NCI-H748 treated with DMSO at 0.1 percent for 48 hours (cell line): ENCODE measurements at regions not wholly inside any gene's neighbourhood (a gene's known extent, or its start where the extent isn't known, plus 50 kb on each side); places are given as distances from the start of the nearest gene placed in this dataset.
A peak's percentile ranks its signal among the peaks of the same experiment; 100 is the strongest.
"Not testable (repeated sequence)": the region's sequence is repeated elsewhere in the genome, so short reads cannot be mapped to it uniquely, and the experiment has no call there.

Experiments used
- DNase-seq: peaks from one replicate; lab custom pipeline; 2025; lab: John Stamatoyannopoulos, UW

- no peak for DNase-seq
Observed at GRCh38 chr18:39209173-39209572, 1643.6 kb upstream of the CELF4 start.

- no peak for DNase-seq
Observed at GRCh38 chr18:39208729-39209128, 1643.1 kb upstream of the CELF4 start.

- DNase-seq = no peak
Observed at GRCh38 chr18:39208190-39208589, 1642.6 kb upstream of the CELF4 start.

GRCh38 chr18:39206398-39207103, 1641.0 kb upstream of the CELF4 start:
- not testable (repeated sequence) for DNase-seq

- DNase-seq = no peak
Observed at GRCh38 chr18:39205565-39206195, 1640.1 kb upstream of the CELF4 start.

GRCh38 chr18:39200153-39200552, 1634.6 kb upstream of the CELF4 start:
- no peak for DNase-seq

- no peak for DNase-seq
Observed at GRCh38 chr18:39199231-39199855, 1633.7 kb upstream of the CELF4 start.

- no peak for DNase-seq
Observed at GRCh38 chr18:39198376-39198775, 1632.8 kb upstream of the CELF4 start.

- no peak for DNase-seq
Observed at GRCh38 chr18:39191931-39192330, 1626.3 kb upstream of the CELF4 start.

- no peak for DNase-seq
Observed at GRCh38 chr18:39191058-39191457, 1625.5 kb upstream of the CELF4 start.

- no peak for DNase-seq
Observed at GRCh38 chr18:39190508-39190907, 1624.9 kb upstream of the CELF4 start.

- no peak for DNase-seq
Observed at GRCh38 chr18:39188278-39188677, 1622.7 kb upstream of the CELF4 start.

- no peak for DNase-seq
Observed at GRCh38 chr18:39186008-39186407, 1620.4 kb upstream of the CELF4 start.

- DNase-seq = no peak
Observed at GRCh38 chr18:39184176-39184575, 1618.6 kb upstream of the CELF4 start.

- DNase-seq = no peak
Observed at GRCh38 chr18:39178166-39178565, 1612.6 kb upstream of the CELF4 start.

GRCh38 chr18:39172695-39173421, 1607.3 kb upstream of the CELF4 start:
- peak; percentile 92 for DNase-seq

GRCh38 chr18:39168723-39169122, 1603.1 kb upstream of the CELF4 start:
- no peak for DNase-seq

GRCh38 chr18:39167990-39168389, 1602.4 kb upstream of the CELF4 start:
- DNase-seq = no peak

GRCh38 chr18:39166776-39167175, 1601.2 kb upstream of the CELF4 start:
- no peak for DNase-seq

GRCh38 chr18:39162013-39162827, 1596.6 kb upstream of the CELF4 start:
- DNase-seq = no peak

GRCh38 chr18:39149211-39149806, 1583.7 kb upstream of the CELF4 start:
- no peak for DNase-seq
